ENCODE measurements at regions not wholly inside any gene's neighbourhood (a gene's known extent, or its start where the extent isn't known, plus 50 kb on each side); places are given as distances from the start of the nearest gene placed in this dataset.
A peak's percentile ranks its signal among the peaks of the same experiment; 100 is the strongest.
"Not testable (repeated sequence)": the region's sequence is repeated elsewhere in the genome, so short reads cannot be mapped to it uniquely, and the experiment has no call there.

DNA sequence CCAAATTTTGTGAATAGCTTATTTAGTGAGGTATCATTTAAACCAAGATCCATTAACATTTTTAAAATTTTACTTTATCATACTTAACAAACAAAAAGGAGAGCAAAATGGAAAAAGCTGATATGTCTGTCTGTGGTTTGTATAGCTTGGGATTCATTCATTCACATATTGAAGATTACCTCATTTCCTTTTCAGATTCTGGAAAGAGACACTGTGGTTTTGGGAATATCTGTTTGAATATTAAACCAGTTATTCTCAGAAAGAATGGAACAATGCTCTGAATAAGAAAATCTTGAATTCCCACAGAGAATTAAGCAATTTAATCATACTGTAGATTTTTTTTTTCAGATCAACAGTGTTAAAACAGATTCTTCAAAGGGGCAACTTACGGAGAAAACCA lies 93.8 kb upstream of the PRDX6 start:
- intact Hi-C loops (cut with DNase I) = no loop called here
- no peak for DNase-seq (ENCODE audit: low spot score)

DNA sequence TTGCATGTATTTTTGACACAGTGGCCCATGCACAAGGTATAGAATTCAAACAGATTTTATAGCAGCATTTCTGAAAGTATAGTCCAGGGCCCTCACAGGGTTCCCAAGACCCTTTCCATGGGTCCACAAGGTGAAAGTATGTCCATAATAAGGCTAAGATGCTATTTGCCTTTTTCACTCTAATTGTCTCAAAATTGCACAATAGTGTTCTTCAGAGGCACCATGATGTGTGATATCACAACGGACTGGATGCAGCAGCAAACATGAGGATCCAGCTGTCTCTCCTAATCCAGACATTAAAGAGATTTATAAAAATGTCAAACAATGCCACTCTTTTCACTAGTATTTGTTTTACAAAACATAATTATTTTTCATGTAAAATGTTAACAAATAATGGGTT lies 88.8 kb upstream of the PRDX6 start:
- intact Hi-C loops (cut with DNase I) = no loop called here

DNA sequence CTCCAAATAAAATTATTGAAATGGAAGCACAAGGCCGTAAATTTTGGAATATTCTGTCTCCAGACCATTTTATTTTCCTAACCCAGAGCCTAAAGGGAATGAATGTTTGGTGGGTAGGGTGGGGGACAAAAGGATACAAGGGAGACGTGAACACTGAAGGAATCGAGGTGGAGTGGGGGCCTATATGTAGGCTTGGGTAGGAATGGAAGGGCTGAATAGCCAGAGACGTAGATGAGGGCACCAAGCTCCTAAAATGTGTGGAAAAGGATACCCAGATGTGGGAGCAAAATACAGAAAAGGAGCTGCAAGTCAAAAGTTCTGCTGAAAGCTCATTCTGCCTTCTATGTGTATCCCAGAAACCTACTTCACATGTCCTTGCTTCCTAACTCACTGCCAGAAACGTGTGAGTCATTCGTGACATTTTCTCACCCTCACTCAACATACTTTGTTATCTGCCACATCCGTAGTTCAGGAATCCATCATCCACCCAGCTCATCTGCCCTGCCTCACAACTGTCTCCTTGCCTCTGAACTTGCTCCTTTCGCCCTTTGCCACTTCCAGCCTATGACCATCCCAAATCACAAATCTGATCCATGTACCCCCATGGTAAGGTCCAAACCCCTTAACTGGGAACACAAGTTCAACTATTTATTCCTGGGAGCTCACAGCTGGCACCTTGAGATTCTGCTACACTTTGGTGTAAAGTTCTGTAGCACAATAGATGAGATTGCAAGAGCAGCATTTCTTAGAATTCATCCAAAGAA lies 84.1 kb upstream of the PRDX6 start:
- intact Hi-C loops (cut with DNase I) = no loop called here

More for the DNA sequence above, 88.8 kb upstream of the PRDX6 start:
- no peak for DNase-seq (ENCODE audit: low spot score)

DNA sequence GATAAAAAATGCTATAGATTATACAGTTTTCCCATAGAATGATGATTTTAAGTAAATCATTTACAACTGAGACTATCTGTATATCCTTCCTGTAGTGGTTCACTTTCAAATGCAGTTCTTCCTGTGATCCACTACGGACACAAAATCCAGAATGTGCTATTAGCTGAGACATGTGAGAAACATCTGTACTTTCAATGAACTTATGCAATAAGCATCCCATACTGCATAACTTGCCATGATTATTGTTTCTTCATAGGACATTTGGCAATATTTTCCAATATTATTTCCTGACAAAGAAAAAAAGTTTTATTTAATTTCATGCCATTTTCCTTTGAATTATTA lies 83.5 kb upstream of the PRDX6 start:
- DNase-seq (ENCODE audit: low spot score) = no peak
- intact Hi-C loops (cut with DNase I) = no loop called here

More for the DNA sequence above, 84.1 kb upstream of the PRDX6 start:
- DNase-seq (ENCODE audit: low spot score) = no peak

DNA sequence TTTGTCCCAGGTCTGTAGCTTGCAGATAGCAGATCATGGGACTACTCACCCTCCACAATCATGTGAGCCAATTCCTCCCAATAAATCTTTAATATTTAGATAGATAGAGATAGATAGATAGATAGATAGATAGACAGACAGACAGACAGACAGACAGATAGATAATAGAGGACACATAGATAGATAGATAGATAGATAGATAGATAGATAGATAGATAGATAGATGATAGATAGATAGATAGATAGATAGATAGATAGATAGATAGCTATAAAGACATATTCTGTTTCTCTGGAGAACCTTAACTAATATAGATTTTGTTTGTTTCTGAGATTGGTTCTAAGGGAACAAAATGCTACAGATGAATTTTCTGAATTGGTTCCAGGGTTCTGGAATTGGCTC lies 82.3 kb upstream of the PRDX6 start:
- intact Hi-C loops (cut with DNase I); DNase-seq (ENCODE audit: low spot score): not testable (repeated sequence)

DNA sequence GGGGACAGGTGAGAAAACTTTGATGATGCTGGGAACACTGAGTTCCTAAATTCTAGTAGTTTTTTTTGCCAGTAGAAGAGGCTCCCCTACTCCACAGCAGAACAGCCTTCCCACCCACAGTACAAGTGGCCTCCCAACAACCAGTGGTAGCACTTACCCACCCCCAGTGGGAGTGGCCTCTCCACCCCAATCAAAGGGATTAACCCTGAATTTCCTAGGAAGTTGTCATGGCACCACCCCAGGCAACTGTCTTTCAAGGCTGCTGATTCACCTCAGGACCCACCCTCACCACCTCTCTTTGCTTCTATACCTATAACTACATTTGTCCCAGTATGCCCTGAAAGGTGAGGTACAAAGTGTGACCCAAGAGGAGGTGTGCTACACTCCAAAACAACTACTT lies 81.4 kb upstream of the PRDX6 start:
- intact Hi-C loops (cut with DNase I) = no loop called here
- DNase-seq (ENCODE audit: low spot score) = no peak

DNA sequence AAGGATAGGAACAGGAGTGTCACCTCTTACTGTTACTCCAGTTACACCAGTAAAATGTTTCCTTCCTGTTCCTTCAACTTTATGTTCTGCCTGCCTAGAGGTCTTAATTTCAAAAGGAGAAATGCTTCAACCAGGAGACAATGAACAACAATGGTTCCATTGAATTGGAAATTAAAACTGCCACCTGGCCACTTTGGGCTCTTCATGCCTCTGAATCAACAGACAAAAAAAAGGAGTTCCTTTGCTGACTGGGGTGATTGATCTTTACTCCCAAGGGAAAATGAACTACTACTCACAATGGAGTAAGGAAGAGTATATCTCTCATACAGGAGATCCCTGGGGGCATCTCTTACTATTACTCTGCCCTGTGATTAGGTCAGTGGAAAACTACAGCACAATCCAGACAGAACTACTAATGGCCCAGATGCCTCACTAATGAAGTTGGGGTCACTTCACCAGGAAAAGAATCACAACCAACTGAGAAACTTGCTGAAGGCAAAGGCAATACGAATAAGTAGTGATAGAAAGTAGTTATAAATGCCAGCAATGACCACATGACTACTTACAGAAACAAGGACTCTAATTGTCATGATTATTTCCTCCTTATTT lies 76.6 kb upstream of the PRDX6 start:
- intact Hi-C loops (cut with DNase I) = no loop called here
- no peak for DNase-seq (ENCODE audit: low spot score)

DNA sequence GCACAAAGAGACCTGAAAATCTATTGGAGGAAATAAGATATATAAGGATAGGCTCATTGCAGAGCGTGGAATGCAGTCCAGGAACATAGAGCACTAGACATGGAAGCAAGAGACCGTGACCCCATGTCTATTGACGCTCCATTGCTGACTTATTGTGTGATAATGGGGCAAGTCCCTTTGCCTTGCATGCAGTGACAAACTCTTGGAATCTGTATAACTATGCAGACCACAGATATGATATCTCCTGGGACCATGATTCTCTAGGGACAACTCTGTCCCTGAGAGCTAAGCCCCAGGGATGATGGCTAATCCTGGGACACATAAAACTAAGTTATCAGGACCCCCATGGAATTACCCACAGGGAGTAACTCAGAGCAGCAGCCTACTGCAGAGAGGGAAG lies 73.1 kb upstream of the PRDX6 start:
- intact Hi-C loops (cut with DNase I) = no loop called here
- no peak for DNase-seq (ENCODE audit: low spot score)

DNA sequence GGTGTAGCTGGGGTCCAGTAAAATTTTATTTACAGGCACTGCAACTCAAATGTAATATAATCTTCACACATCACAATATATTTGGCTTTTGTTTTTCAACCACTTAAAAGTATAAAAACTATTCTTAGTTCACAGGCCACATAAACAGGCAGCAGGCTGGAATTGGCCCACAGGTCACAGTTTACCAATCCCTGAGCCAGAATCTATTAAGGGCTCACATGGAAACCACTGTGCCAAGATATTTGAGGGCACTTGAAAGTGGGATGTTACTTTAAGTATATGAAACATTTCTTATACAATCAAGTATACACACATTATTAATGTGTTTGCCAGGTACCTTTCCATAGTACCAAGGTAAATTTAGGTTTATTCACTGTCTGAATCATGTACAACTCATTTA lies 71.9 kb upstream of the PRDX6 start:
- intact Hi-C loops (cut with DNase I) = no loop called here

DNA sequence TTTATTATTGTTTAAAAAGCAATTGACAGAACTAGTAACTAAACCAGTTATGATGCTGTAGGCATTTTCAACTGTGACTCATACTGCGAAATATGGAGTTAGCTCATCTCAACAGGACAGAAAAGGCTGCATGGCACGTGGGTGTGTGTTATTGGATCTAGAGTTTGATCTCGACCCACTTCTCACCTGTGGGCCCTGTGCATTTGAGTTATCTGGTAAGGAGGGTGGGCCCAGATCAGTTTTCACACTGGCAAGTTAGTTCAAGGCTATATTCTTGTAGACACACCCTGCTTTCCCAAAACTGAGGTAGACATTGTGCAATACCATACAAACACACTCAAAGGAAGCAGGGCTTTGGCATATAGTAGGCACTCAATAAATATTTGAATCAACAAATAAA lies 71.3 kb upstream of the PRDX6 start:
- intact Hi-C loops (cut with DNase I) = no loop called here
- no peak for DNase-seq (ENCODE audit: low spot score)

More for the DNA sequence above, 71.9 kb upstream of the PRDX6 start:
- DNase-seq (ENCODE audit: low spot score) = no peak

DNA sequence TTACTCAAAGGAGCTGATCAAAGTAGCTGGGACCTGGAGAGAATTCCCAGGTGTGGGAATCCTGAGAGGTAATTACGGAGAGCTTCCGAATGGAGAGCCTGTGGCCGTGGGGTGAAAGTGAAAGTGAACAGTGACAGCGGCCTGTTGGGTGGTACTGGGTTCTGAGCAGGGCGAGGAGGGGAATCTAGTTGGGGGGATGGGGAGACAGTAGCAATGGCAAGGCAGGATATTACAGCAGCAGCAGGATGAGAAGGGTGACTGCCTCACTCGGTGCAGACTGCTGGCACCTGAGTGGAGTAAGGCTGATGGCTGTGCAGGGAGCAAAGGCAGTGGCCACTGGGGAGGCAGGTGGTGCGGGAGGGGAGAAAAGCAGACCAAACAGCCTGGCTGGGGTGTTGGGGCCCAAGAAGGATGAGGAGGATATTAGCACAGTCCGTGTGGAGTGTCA lies 70.3 kb upstream of the PRDX6 start:
- DNase-seq (ENCODE audit: low spot score) = peak; percentile 77
- intact Hi-C loops (cut with DNase I) = no loop called here

DNA sequence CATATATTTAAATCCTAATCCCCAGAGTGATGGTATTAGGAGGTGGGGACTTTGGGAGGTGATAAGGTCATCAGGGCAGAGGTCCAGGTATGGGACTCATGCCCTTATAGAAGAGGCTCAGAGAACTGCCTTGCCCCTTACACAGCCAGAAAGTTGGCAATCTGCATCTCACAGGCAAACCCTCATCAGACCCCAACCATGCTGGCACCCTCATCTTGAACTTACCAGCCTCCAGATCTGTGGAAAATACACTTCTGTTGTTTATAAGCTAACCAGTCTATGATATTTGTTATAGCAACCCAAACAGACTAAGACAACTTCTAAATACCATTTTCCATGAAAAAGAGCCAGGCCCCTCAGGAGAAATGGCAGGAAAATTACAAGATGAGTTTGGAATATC lies 69.3 kb upstream of the PRDX6 start:
- intact Hi-C loops (cut with DNase I) = no loop called here
- DNase-seq (ENCODE audit: low spot score) = no peak

DNA sequence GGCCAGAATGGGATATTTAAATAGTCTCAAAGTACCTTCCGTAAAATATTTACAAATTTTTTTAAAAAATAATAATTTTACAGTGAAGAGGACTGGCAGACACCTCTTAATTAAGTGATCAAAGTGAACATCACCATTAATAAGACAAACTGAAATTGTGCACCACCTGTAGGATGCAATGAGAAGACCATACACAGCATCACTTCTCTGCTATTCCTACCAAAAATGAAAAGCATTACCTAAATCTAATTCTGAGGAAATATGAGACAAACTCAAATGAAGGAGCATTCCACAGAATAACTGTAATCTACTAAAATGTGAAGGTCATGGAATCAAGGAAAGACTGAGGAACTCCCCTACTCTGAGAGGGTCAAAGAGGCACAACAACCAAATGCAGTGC lies 68.2 kb upstream of the PRDX6 start:
- intact Hi-C loops (cut with DNase I) = no loop called here
- DNase-seq (ENCODE audit: low spot score) = no peak

DNA sequence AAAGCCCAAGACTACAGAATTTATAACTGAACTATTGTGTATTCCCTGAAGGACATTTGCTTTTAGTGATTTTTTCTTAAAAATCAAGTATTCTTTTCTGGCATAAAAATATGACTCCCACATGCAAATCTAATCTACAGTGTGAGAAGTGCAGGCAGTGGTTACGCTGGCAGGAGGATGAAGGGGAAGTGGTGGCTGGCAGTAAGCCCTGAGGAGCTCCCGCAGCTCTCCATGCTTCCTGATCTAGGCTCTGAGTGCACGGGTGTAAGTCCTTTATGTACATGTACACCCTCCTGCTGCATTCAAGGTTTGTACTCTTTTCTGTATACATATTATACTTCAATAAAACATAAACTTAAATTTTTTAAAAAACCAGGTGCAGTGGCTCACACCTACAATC lies 67.5 kb upstream of the PRDX6 start:
- intact Hi-C loops (cut with DNase I) = loop anchor here (10.0 kb wide), 3 partner anchors 155 to 665 kb away; no protein-coding TSS in a partner anchor

DNA sequence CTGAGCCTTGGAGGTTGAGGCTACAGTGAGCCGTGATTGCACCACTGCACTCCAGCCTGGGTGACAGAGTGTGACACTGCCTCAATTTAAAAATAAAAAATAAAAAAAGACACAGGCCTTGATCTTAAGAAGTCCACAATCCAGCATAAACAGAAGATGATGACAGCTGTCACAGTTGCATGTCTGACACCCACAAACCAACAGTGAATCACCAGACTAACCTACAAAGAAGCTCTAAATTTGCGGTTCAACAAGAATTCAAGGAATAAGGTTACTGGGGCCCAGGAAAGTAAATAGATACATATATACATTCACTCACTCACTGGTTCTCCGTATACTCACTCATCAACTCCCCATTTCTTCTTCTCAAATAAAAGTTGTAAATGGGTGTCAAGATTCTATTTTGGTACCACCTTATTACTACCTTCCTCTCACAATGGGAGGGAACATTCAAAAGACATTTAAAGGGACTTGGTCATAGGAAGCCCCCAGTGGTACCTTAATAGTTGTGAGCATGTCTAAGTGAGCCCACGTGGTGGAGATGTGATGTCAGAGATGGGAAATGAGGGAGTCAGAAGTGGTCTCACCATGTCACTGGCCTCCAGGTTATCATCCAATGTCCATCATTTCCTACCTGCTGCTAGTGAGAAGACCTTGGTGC lies 66.9 kb upstream of the PRDX6 start:
- intact Hi-C loops (cut with DNase I) = loop anchor here (10.0 kb wide), 3 partner anchors 155 to 665 kb away; no protein-coding TSS in a partner anchor

More for the DNA sequence above, 67.5 kb upstream of the PRDX6 start:
- peak; percentile 76 for DNase-seq (ENCODE audit: low spot score)

DNA sequence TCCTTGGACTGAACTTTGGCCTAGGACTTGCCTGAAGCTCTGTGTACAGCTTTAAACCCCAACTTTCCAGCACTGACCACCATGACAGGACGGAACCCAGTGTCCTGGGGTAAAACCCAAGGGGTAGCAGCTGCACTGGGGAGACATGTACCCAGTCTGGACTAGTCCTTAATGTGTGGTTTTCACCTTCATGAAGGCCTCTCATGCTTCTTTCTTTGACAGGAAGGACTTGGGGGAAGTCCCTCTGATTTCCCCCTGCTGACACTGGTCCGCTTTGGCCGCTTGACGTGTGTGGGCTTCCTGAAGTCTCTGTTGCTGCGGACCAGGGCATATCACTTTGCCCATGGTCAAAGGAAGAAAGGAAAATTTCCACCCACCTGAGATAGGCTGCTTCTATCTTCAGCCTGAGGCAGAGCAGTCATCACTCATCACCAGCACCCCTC lies 66.3 kb upstream of the PRDX6 start:
- DNase-seq (ENCODE audit: low spot score) = no peak
- intact Hi-C loops (cut with DNase I) = loop anchor here (10.0 kb wide), 3 partner anchors 156 to 666 kb away; no protein-coding TSS in a partner anchor

More for the DNA sequence above, 66.9 kb upstream of the PRDX6 start:
- no peak for DNase-seq (ENCODE audit: low spot score)

DNA sequence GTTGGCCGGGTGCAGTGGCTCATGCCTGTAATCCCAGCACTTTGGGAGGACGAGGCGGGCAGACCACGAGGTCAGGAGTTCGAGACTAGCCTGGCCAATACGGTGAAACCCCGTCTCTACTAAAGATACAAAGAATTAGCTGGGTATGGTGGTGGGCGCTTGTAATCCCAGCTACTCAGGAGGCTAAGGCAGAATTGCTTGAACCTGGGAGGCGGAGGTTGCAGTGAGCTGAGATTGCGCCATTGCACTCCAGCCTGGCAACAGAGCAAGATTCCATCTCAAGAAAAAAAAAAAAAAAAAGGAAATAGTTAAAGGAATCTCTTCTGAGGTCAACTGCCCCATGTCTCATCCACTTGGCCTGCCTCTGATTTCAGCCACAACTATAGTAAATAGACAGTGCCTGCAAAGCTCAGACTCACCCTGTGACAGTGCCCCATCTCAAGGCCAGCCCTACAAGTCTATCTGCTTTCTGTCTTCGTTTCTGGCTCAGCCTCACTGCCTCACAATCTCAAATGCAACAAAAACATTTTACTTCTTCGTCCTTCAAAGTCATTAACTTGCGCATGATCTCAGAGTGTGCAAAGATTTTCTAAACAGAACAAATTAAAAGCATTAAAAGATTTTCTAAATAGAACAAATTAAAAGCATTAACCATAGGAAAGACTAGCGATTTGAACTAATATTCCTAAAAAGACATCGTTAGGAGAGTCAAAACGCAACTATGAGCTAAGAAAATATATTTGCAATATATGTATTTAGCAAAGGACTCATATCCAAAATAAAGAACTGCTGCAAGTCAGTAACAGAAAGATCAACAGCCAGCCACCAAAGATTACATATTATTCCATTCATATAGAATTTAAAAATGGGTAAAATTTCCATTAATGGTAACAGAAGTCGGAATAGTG lies 65.0 kb upstream of the PRDX6 start:
- intact Hi-C loops (cut with DNase I) = loop anchor here (10.0 kb wide), 3 partner anchors 157 to 667 kb away; no protein-coding TSS in a partner anchor

DNA sequence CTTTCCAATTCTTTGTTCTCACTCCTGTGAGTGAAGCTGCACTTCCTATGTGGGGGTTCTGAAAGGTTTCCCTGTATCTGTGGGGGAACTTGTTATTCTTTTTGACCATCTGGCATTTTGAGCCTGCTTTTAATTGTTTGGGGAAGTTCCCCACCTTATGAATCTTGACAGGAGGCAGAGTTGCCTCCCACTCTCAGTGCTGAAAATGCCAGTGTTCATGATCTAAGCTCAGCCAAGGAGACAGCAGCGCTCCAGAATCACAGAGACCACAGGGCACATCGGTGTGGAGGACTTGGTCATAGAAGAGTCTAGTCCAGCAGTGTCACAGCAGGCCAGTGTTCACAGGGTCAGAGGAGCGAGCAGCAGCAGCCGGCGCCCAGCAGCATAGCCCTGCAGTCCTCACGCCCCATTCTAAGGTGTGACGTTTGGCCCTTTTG lies 63.8 kb upstream of the PRDX6 start:
- intact Hi-C loops (cut with DNase I) = loop anchor here (10.0 kb wide), 3 partner anchors 158 to 668 kb away; no protein-coding TSS in a partner anchor
- no peak for DNase-seq (ENCODE audit: low spot score)

More for the DNA sequence above, 65.0 kb upstream of the PRDX6 start:
- no peak for DNase-seq (ENCODE audit: low spot score)

DNA sequence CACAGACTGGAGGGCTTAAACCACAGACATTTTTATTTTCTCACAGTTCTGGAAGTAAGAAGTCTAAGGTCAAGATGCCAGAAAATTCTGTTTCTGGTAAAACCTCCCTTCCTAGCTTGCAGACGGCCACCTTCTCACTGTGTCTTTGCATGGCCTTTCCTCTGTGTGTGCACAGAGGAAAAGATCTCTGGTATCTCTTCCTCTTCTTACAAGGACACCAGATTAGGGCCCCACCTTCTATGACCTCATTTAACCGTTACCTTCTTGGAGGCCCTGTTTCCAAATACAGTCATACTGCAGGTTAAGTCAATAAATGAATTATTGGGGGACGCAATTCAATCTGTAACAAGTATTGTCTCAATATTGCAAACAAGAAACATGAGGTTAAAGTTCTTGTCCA lies 63.0 kb upstream of the PRDX6 start:
- no peak for DNase-seq (ENCODE audit: low spot score)
- intact Hi-C loops (cut with DNase I) = loop anchor here (10.0 kb wide), 3 partner anchors 159 to 669 kb away; no protein-coding TSS in a partner anchor

Measured in cardiac septum (tissue), 1 donor.